Tibial nerve (tissue), 4 donors: ENCODE measurements at regions not wholly inside any gene's neighbourhood (a gene's known extent, or its start where the extent isn't known, plus 50 kb on each side); places are given as distances from the start of the nearest gene placed in this dataset.

Experiments used
- EP300 ChIP-seq, 2 donors: sonication (generic); formaldehyde crosslinking; IDR thresholded peaks; one replicate each; pipeline ENCODE4 v1.6.1; 2017; ENCODE audit warnings: antibody characterized with exemption in 2 of 2, mild to moderate bottlenecking in 1 of 2
- POLR2A ChIP-seq, 2 donors: fragments of 450-650 bp; IDR thresholded peaks; one replicate each; pipeline ENCODE4 v1.6.1; 2017; ENCODE audit warnings: antibody characterized with exemption in 2 of 2, mild to moderate bottlenecking in 2 of 2, moderate library complexity in 2 of 2
- TF ChIP-seq, protein P1 (sequence below), 5 experiments: fragments of 200-600 bp in 3 of 5; fragments of 450-650 bp in 2 of 5; sonication (generic) in 3 of 5; IDR thresholded peaks; one replicate each; pipeline ENCODE4 v1.5.1; 2016 to 2019; ENCODE audit warnings: antibody characterized with exemption in 5 of 5, mild to moderate bottlenecking in 3 of 5, moderate library complexity in 2 of 5

- TF ChIP-seq, protein P1, sequence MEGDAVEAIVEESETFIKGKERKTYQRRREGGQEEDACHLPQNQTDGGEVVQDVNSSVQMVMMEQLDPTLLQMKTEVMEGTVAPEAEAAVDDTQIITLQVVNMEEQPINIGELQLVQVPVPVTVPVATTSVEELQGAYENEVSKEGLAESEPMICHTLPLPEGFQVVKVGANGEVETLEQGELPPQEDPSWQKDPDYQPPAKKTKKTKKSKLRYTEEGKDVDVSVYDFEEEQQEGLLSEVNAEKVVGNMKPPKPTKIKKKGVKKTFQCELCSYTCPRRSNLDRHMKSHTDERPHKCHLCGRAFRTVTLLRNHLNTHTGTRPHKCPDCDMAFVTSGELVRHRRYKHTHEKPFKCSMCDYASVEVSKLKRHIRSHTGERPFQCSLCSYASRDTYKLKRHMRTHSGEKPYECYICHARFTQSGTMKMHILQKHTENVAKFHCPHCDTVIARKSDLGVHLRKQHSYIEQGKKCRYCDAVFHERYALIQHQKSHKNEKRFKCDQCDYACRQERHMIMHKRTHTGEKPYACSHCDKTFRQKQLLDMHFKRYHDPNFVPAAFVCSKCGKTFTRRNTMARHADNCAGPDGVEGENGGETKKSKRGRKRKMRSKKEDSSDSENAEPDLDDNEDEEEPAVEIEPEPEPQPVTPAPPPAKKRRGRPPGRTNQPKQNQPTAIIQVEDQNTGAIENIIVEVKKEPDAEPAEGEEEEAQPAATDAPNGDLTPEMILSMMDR (IDR thresholded peaks at IDR 0.05), result no peak
- TF ChIP-seq POLR2A (IDR thresholded peaks at IDR 0.05) (no peak), EP300 (IDR thresholded peaks at IDR 0.05) (no peak)
Observed at GRCh38 chr1:219686171-219686570, 73.3 kb upstream of the ZC3H11B start.
